Endothelial cell of umbilical vein (primary cell): ENCODE measurements at regions not wholly inside any gene's neighbourhood (a gene's known extent, or its start where the extent isn't known, plus 50 kb on each side); places are given as distances from the start of the nearest gene placed in this dataset.

Experiments
- BruUV-seq: library from RNA; stranded (reverse); fragments of 400-500 nt; replicated peaks from 2 replicates; lab custom pipeline; 2021; lab: Mats Ljungman, UMichigan
- CTCF ChIA-PET: fragments of 300-600, 350-600 bp; sonication (Branson Sonifier 250); formaldehyde crosslinking; loops from one replicate; lab custom pipeline; 2021; ENCODE audit warnings: antibody characterized with exemption, inconsistent platforms; lab: Charles Lee
- POLR2A ChIA-PET: fragments of 300-600, 350-600 bp; sonication (Branson Sonifier 250); formaldehyde crosslinking; loops from one replicate; lab custom pipeline; 2021; ENCODE audit warnings: antibody characterized with exemption, inconsistent platforms; lab: Charles Lee
- DNase-seq: peaks from one replicate; pipeline ENCODE4 v3.0.0-alpha.2; 2011; ENCODE audit warnings: low read depth, low spot score
- FAIRE-seq: peaks from 2 replicates; lab custom pipeline; 2011; peaks lifted over from hg19 to GRCh38; lab: Jason Lieb, UNC
- H2AFZ ChIP-seq: 2 replicates; pipeline ENCODE4 v1.6.0; 2012; ENCODE audit warnings: low read depth, low read length, control low read depth, inconsistent platforms
- H3K27ac ChIP-seq: 2 replicates; pipeline ENCODE4 v1.5.1; 2011; ENCODE audit warnings: low read depth, mild to moderate bottlenecking, control low read depth, low read length, moderate library complexity; ENCODE audit not compliant: insufficient read depth
- H3K27me3 ChIP-seq, 2 experiments: 2 replicates each; pipeline versions ENCODE4 v1.6.0 to v1.6.1; 2011; ENCODE audit warnings: low read length in 2 of 2, mixed read lengths in 1 of 2; ENCODE audit not compliant: control insufficient read depth in 2 of 2, insufficient read depth in 2 of 2
- H3K36me3 ChIP-seq, 2 experiments: 2 replicates in 1 of 2; 3 replicates in 1 of 2; pipeline ENCODE4 v1.5.1; 2011; ENCODE audit warnings: low read length in 2 of 2, mild to moderate bottlenecking in 1 of 2, moderate library complexity in 1 of 2; ENCODE audit not compliant: control insufficient read depth in 2 of 2, insufficient read depth in 2 of 2; ENCODE audit errors: extremely low read depth in 1 of 2
- H3K4me1 ChIP-seq: 3 replicates; pipeline ENCODE4 v1.5.1; 2011; ENCODE audit warnings: mild to moderate bottlenecking, low read length; ENCODE audit not compliant: control insufficient read depth, insufficient read depth; ENCODE audit errors: extremely low read depth
- H3K4me2 ChIP-seq: 2 replicates; pipeline ENCODE4 v1.6.1; 2011; ENCODE audit warnings: low read length, control low read depth, mixed read lengths; ENCODE audit not compliant: insufficient read depth
- H3K4me3 ChIP-seq, 3 experiments: fragments of 200-600 bp in 1 of 3; sonication (generic), shearing (Covaris generic) in 1 of 3; replicated peaks in 1 of 3; 2 replicates each; pipeline ENCODE4 v1.5.1; 2011 to 2016; ENCODE audit warnings: control low read depth in 3 of 3, low read length in 3 of 3, mild to moderate bottlenecking in 2 of 3, inconsistent platforms in 1 of 3, low read depth in 1 of 3, moderate library complexity in 1 of 3; ENCODE audit not compliant: insufficient read depth in 1 of 3
- H3K79me2 ChIP-seq: 2 replicates; pipeline ENCODE4 v1.6.0; 2012; ENCODE audit warnings: low read length, inconsistent platforms; ENCODE audit not compliant: control insufficient read depth, insufficient read depth
- H3K9ac ChIP-seq: replicated peaks from 2 replicates; pipeline ENCODE3; 2011; ENCODE audit warnings: low read length, control low read depth; ENCODE audit not compliant: insufficient read depth; ENCODE audit errors: extremely low read depth
- H3K9me1 ChIP-seq: replicated peaks from 3 replicates; pipeline ENCODE4 v1.6.0; 2011; ENCODE audit warnings: mild to moderate bottlenecking, low read length; ENCODE audit not compliant: control insufficient read depth, insufficient read depth; ENCODE audit errors: extremely low read depth
- H3K9me3 ChIP-seq: replicated peaks from 2 replicates; pipeline ENCODE4 v1.5.1; 2012; ENCODE audit warnings: low read length, inconsistent platforms; ENCODE audit not compliant: control insufficient read depth, insufficient read depth
- H4K20me1 ChIP-seq: replicated peaks from 2 replicates; pipeline ENCODE3; 2011; ENCODE audit warnings: mild to moderate bottlenecking, low read length; ENCODE audit not compliant: control insufficient read depth, insufficient read depth; ENCODE audit errors: extremely low read depth
- CTCF ChIP-seq, 2 donors: IDR thresholded peaks; 1 replicate in 1 of 2; 2 replicates in 1 of 2; pipeline ENCODE4 v1.5.1; 2011; ENCODE audit warnings: low read length in 2 of 2, mild to moderate bottlenecking in 2 of 2, moderate library complexity in 2 of 2, control low read depth in 1 of 2, inconsistent platforms in 1 of 2, low read depth in 1 of 2; ENCODE audit not compliant: insufficient read depth in 1 of 2; ENCODE audit errors: extremely low read depth in 1 of 2
- EZH2 ChIP-seq: IDR thresholded peaks from 2 replicates; pipeline ENCODE4 v1.6.1; 2012; ENCODE audit warnings: borderline replicate concordance, low read depth, mild to moderate bottlenecking, moderate library complexity, low read length, inconsistent platforms; ENCODE audit not compliant: severe bottlenecking
- FOS ChIP-seq: IDR thresholded peaks from 2 replicates; pipeline ENCODE4 v1.6.1; 2011; ENCODE audit warnings: mild to moderate bottlenecking, low read length, moderate library complexity, borderline replicate concordance; ENCODE audit not compliant: insufficient read depth
- GATA2 ChIP-seq: IDR thresholded peaks from 2 replicates; pipeline ENCODE4 v1.7.0; 2011; ENCODE audit warnings: low read depth, mild to moderate bottlenecking, moderate library complexity, mixed read lengths, low read length; ENCODE audit not compliant: insufficient read length, insufficient read depth
- JUN ChIP-seq: IDR thresholded peaks from 2 replicates; pipeline ENCODE4 v1.6.1; 2011; ENCODE audit warnings: borderline replicate concordance, low read depth; ENCODE audit not compliant: insufficient read length, insufficient read depth
- MAX ChIP-seq: IDR thresholded peaks from 2 replicates; pipeline ENCODE4 v1.6.1; 2011; ENCODE audit not compliant: insufficient read depth, insufficient read length
- MYC ChIP-seq: IDR thresholded peaks from one replicate; pipeline ENCODE4 v1.6.1; 2011; ENCODE audit warnings: mild to moderate bottlenecking, low read depth, low read length
- POLR2A ChIP-seq: IDR thresholded peaks from 2 replicates; pipeline ENCODE4 v1.6.1; 2012; ENCODE audit warnings: low read depth, mild to moderate bottlenecking, control low read depth, low read length
- POLR2AphosphoS5 ChIP-seq: IDR thresholded peaks from 2 replicates; pipeline ENCODE4 v1.6.1; 2012; ENCODE audit warnings: low read depth, mild to moderate bottlenecking, control low read depth, low read length, moderate library complexity; ENCODE audit not compliant: insufficient read depth
- dilution Hi-C: fragments of 300-500 bp; cut with MboI; formaldehyde crosslinking; loops from one replicate; pipeline ENCODE4 v1.15.0; 2019; ENCODE audit warnings: low sequenced_read_pairs; ENCODE audit not compliant: extremely low pct_ligation_motif_present
- intact Hi-C: fragments of 100-400 bp; cut with micrococcal nuclease; formaldehyde crosslinking; loops from one replicate; pipeline ENCODE4 v1.10.0; 2022

GRCh38 chr4:128715616-128716015 is 93.9 kb upstream of the JADE1 start:
- H4K20me1 ChIP-seq: no peaks in the 10 kb centered on the region
- H3K9ac ChIP-seq: no peak overlapping the region
- H3K4me3 ChIP-seq: no peak overlapping the region
- H3K27ac ChIP-seq: no peak overlapping the region
- DNase-seq: no peak
- no peaks in the 10 kb centered on the region for H3K9me1 ChIP-seq
- FAIRE-seq: no peak
- dilution Hi-C loops: no loop called here
- TF ChIP-seq CTCF (IDR thresholded peaks at IDR 0.05; ENCODE audit: extremely low read depth in 1 of 2, insufficient read depth in 1 of 2, low read depth in 1 of 2, low read length in 2 of 2): no peak
- TF ChIP-seq EZH2: no peak
- no peak for TF ChIP-seq JUN
- no peak for TF ChIP-seq POLR2AphosphoS5
- TF ChIP-seq MAX: no peak
- no peak for TF ChIP-seq POLR2A
- no peak for TF ChIP-seq MYC
- TF ChIP-seq FOS: no peak
- no peak for TF ChIP-seq GATA2
- no peaks in the 10 kb centered on the region for H3K27me3 ChIP-seq
- intact Hi-C loops: no loop called here
- H3K36me3 ChIP-seq: no peaks in the 10 kb centered on the region
- H3K9me3 ChIP-seq: no peaks in the 10 kb centered on the region
- POLR2A ChIA-PET: no interaction called here
- CTCF ChIA-PET: no interaction called here
- no peaks in the 10 kb centered on the region for H3K4me1 ChIP-seq
- H2AFZ ChIP-seq: no peak overlapping the region
- H3K4me2 ChIP-seq: no peak overlapping the region
- no TSS peak for BruUV-seq
- no peaks in the 10 kb centered on the region for H3K79me2 ChIP-seq
